AG04450 (cell line): ENCODE measurements at regions not wholly inside any gene's neighbourhood (a gene's known extent, or its start where the extent isn't known, plus 50 kb on each side); places are given as distances from the start of the nearest gene placed in this dataset.

Experiments used
- CTCF ChIA-PET: fragments of 300-600, 350-600 bp; formaldehyde crosslinking; extraction: SDS; loops from one replicate; lab custom pipeline; 2022; ENCODE audit warnings: antibody characterized with exemption, inconsistent platforms; lab: Charles Lee
- POLR2A ChIA-PET: fragments of 350-600 bp; formaldehyde crosslinking; extraction: SDS; loops from one replicate; lab custom pipeline; 2021; ENCODE audit warnings: antibody characterized with exemption, inconsistent platforms; lab: Yijun Ruan, JAX
- DNase-seq: peaks from one replicate; pipeline ENCODE4 v3.0.0-alpha.2; 2011; ENCODE audit warnings: low read depth, low spot score
- H3K27ac ChIP-seq: one replicate; pipeline ENCODE4 v1.5.1; 2012; ENCODE audit warnings: low read depth, low read length, control low read depth
- H3K27me3 ChIP-seq: one replicate; pipeline ENCODE4 v1.6.0; 2012; ENCODE audit warnings: low read length; ENCODE audit not compliant: control insufficient read depth, insufficient read depth
- H3K4me3 ChIP-seq: 2 replicates; pipeline ENCODE4 v1.5.1; 2011; ENCODE audit warnings: mild to moderate bottlenecking, low read depth, low read length, control low read depth
- H3K9me3 ChIP-seq: 2 replicates; pipeline ENCODE4 v1.5.1; 2012; ENCODE audit warnings: low read length; ENCODE audit not compliant: control insufficient read depth, insufficient read depth
- TF ChIP-seq, protein P1 (sequence below): IDR thresholded peaks from 2 replicates; pipeline ENCODE4 v1.5.1; 2011; ENCODE audit warnings: low read depth, low read length, control low read depth, inconsistent platforms

DNA sequence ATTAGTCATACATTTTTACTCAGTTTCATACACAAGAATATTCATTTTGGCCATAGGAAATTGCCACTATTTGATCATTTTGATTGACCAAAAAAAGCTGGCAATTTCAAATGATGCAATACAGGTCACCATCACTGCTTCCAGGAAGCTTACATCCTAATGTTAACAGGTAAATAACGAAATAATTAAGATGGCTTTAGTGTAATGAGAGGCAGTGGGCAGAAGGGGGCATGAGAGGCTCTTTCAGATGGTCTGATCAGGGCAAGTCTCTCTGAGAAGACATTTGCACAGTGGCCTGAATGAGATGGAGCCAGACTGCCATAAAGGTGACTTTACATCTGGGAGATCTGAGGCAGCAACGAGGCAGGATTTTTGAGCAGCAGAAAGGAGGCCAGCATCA lies 170.7 kb downstream of the SLIT2 start:
- ChIA-PET POLR2A (interaction anchor here (1.3 kb wide), 1 partner anchor 260 kb away, joined by 3 read pairs; no protein-coding TSS in a partner anchor), CTCF (interaction anchor here (0.6 to 2.6 kb wide), 20 partner anchors 14 to 1350 kb away, joined by 3 to 26 read pairs (median 4); no protein-coding TSS in a partner anchor)
- no peak for DNase-seq
- H3K9me3 ChIP-seq, result no peaks in the 10 kb centered on the region
- H3K27ac ChIP-seq, result no peak overlapping the region
- no peak overlapping the region for H3K4me3 ChIP-seq
- no peaks in the 10 kb centered on the region for H3K27me3 ChIP-seq
- TF ChIP-seq, protein P1, sequence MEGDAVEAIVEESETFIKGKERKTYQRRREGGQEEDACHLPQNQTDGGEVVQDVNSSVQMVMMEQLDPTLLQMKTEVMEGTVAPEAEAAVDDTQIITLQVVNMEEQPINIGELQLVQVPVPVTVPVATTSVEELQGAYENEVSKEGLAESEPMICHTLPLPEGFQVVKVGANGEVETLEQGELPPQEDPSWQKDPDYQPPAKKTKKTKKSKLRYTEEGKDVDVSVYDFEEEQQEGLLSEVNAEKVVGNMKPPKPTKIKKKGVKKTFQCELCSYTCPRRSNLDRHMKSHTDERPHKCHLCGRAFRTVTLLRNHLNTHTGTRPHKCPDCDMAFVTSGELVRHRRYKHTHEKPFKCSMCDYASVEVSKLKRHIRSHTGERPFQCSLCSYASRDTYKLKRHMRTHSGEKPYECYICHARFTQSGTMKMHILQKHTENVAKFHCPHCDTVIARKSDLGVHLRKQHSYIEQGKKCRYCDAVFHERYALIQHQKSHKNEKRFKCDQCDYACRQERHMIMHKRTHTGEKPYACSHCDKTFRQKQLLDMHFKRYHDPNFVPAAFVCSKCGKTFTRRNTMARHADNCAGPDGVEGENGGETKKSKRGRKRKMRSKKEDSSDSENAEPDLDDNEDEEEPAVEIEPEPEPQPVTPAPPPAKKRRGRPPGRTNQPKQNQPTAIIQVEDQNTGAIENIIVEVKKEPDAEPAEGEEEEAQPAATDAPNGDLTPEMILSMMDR, result peak; percentile 58

DNA sequence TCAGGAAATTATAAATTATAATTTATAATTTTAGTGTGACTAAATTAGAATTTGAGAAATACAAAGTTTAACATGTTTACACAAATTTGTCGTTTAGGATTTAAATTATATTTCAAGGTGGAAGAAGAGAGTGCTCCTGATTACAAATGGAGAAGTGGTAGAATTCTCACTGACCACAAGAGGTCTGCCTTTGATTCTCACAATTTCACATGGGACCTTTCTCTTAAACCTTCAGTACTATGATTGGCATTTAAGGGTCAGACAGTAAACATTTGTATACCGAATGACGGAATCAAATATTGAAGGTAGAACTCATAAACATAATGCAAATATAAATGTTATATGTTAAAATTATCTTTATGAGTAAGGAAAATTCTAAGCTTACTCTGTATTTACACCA lies 171.7 kb downstream of the SLIT2 start:
- TF ChIP-seq, protein P1, result no peak

DNA sequence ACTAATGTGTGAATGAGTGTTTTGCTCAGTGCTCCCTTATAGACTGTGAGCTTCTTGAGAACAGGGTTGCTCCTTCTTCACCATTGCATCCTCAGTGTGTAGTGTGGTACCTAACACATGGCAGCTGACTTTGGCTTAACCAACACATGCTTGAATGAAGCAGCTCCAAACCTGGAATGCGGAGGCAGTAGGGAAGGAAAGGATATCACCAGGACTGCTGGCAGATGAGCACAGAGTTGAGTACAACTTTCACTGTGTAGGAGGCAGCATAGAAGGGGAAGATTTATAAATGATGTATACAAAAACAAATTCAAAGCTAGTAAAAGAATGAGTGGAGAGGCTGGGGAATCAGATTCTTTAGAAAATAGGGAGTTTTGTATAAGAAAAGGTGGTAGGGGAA lies 174.3 kb downstream of the SLIT2 start:
- DNase-seq, result no peak
- ChIA-PET CTCF (interaction anchor here (1.0 to 5.9 kb wide), 5 partner anchors 31 to 258 kb away, joined by 3 to 81 read pairs (median 11); no protein-coding TSS in a partner anchor), POLR2A (no interaction called here)
- TF ChIP-seq, protein P1, result no peak
- no peak overlapping the region for H3K4me3 ChIP-seq
- no peak overlapping the region for H3K27ac ChIP-seq
- no peaks in the 10 kb centered on the region for H3K27me3 ChIP-seq
- no peaks in the 10 kb centered on the region for H3K9me3 ChIP-seq

More for the DNA sequence above, 171.7 kb downstream of the SLIT2 start:
- Histone ChIP-seq H3K27ac (no peak overlapping the region), H3K9me3 (no peaks in the 10 kb centered on the region), H3K4me3 (no peak overlapping the region), H3K27me3 (no peaks in the 10 kb centered on the region)
- ChIA-PET CTCF (interaction anchor here (0.7 kb wide), 1 partner anchor 39 kb away, joined by 3 read pairs; no protein-coding TSS in a partner anchor), POLR2A (no interaction called here)
- no peak for DNase-seq

DNA sequence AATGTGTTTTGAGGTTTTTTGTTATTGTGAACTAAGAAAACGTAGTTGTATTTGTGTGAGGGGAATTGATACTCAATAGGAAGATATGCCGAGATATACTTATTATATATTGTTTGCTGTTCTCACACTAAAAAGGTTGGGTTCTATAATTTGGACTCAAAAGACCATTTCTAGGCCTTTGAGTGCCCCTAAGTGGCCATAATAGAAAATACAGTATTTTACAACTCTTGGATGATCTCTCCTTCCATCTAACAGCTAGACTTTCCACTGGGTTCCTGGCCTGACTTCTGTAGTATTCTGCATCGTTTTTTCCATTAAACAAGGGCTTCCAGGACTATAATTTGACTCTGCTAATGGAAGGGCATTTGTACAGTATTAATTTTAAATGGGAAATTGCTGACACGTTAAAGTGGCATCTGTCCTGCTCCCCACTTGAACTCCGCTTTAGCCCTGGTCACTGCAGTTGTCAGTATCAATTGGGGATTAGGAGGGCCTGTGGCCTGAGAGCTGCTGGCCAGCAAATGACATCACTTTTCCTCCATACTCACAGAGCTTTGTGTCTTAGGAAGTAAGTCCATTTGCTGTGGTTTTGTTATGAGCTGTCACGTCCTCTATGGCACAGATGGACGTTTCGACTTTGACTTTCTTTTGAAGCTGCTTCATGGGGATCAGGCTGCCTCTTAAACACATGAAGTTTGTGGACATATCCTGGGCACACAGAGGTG lies 176.9 kb downstream of the SLIT2 start:
- no peak for DNase-seq
- TF ChIP-seq, protein P1, result peak; percentile 46
- Histone ChIP-seq H3K27ac (no peak overlapping the region), H3K9me3 (no peaks in the 10 kb centered on the region), H3K4me3 (no peak overlapping the region), H3K27me3 (no peaks in the 10 kb centered on the region)
- ChIA-PET CTCF (interaction anchor here (0.5 to 5.9 kb wide), 18 partner anchors 9 to 1205 kb away, joined by 3 to 81 read pairs (median 4); no protein-coding TSS in a partner anchor), POLR2A (no interaction called here)
